NCI-H510A treated with DMSO at 0.1 percent for 48 hours (cell line): ENCODE measurements at regions not wholly inside any gene's neighbourhood (a gene's known extent, or its start where the extent isn't known, plus 50 kb on each side); places are given as distances from the start of the nearest gene placed in this dataset.

Experiments
- DNase-seq: peaks from one replicate; lab custom pipeline; 2025; lab: John Stamatoyannopoulos, UW

- DNase-seq, result no peak
Measured at GRCh38 chr18:57087644-57088376, 59.1 kb upstream of the BOD1L2 start.

- peak; percentile 1 for DNase-seq
Measured at GRCh38 chr18:57088883-57089282, 58.0 kb upstream of the BOD1L2 start.

GRCh38 chr18:57089702-57090101, 57.2 kb upstream of the BOD1L2 start:
- DNase-seq, result no peak

- DNase-seq, result no peak
Measured at GRCh38 chr18:57091231-57091630, 55.7 kb upstream of the BOD1L2 start.

- DNase-seq, result no peak
Measured at GRCh38 chr18:57094175-57094574, 52.7 kb upstream of the BOD1L2 start.

- DNase-seq, result no peak
Measured at GRCh38 chr18:57095884-57096283, 51.0 kb upstream of the BOD1L2 start.
